OCI-LY7 (cell line): ENCODE measurements at regions not wholly inside any gene's neighbourhood (a gene's known extent, or its start where the extent isn't known, plus 50 kb on each side); places are given as distances from the start of the nearest gene placed in this dataset.

Experiments
- EZH2phosphoT487 ChIP-seq: fragments of 200-600 bp; sonication (generic); IDR thresholded peaks from 2 replicates; pipeline ENCODE4 v1.6.1; 2018; ENCODE audit warnings: low read depth, borderline replicate concordance, mild to moderate bottlenecking, mixed run types, antibody characterized with exemption, low read length, moderate library complexity, mixed read lengths
- TF ChIP-seq, protein P1 (sequence below): fragments of 200-600 bp; sonication (generic); conservative IDR thresholded peaks from 2 replicates; pipeline ENCODE4 v1.5.1; 2014; ENCODE audit warnings: mild to moderate bottlenecking, antibody characterized with exemption, low read length, moderate library complexity, mixed read lengths

DNA sequence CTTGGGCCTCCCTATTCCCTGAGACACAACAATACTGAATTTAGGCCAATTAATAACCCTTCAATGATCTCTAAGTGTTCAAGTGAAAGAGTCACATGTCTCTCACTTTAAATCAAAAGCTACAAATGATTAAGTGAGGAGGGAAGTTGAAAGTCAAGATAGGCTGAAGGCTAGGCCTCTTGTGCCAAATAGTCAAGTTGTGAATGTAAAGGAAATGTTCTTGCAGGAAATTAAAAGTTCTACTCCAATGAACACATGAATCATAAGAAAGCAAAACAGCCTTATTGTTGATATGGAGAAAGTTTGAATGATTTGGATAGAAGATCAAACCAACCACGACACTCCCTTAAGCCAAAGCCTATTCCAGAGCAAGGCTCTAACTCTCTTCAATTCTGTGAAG is 286.9 kb downstream of the MEIS1 start:
- TF ChIP-seq, protein P1, sequence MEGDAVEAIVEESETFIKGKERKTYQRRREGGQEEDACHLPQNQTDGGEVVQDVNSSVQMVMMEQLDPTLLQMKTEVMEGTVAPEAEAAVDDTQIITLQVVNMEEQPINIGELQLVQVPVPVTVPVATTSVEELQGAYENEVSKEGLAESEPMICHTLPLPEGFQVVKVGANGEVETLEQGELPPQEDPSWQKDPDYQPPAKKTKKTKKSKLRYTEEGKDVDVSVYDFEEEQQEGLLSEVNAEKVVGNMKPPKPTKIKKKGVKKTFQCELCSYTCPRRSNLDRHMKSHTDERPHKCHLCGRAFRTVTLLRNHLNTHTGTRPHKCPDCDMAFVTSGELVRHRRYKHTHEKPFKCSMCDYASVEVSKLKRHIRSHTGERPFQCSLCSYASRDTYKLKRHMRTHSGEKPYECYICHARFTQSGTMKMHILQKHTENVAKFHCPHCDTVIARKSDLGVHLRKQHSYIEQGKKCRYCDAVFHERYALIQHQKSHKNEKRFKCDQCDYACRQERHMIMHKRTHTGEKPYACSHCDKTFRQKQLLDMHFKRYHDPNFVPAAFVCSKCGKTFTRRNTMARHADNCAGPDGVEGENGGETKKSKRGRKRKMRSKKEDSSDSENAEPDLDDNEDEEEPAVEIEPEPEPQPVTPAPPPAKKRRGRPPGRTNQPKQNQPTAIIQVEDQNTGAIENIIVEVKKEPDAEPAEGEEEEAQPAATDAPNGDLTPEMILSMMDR = no peak
- no peak for TF ChIP-seq EZH2phosphoT487
